ENCODE measurements at regions not wholly inside any gene's neighbourhood (a gene's known extent, or its start where the extent isn't known, plus 50 kb on each side); places are given as distances from the start of the nearest gene placed in this dataset.

GRCh38 chr2:864501-865106 lies 86.0 kb upstream of the SNTG2 start:
- Histone ChIP-seq H3K36me3 (no peaks in the 10 kb centered on the region), H3K4me1 (no peaks in the 10 kb centered on the region), H3K9me3 (no peaks in the 10 kb centered on the region), H3K4me3 (no peak overlapping the region), H3K27me3 (peaks cover 0 to 1% of the 10 kb centered on the region in 2 donors), H3K27ac (no peak overlapping the region)
- intact Hi-C loops (cut with DNase I; ENCODE audit: low total_unique reads): no loop called here
- no peak for DNase-seq
- TF ChIP-seq CTCF (IDR thresholded peaks at IDR 0.05) (no peak), POLR2A (IDR thresholded peaks at IDR 0.05) (no peak)

GRCh38 chr2:863732-864450 lies 86.8 kb upstream of the SNTG2 start:
- DNase-seq: no peak
- TF ChIP-seq CTCF (IDR thresholded peaks at IDR 0.05): no peak
- Histone ChIP-seq H3K9me3 (no peaks in the 10 kb centered on the region), H3K27me3 (no peaks in the 10 kb centered on the region), H3K27ac (no peak overlapping the region), H3K4me3 (no peak overlapping the region), H3K4me1 (no peaks in the 10 kb centered on the region), H3K36me3 (no peaks in the 10 kb centered on the region)
- intact Hi-C loops (cut with DNase I; ENCODE audit: low total_unique reads): no loop called here

- intact Hi-C loops (cut with DNase I; ENCODE audit: low total_unique reads): no loop called here
- no peaks in the 10 kb centered on the region for H3K36me3 ChIP-seq
- H3K27ac ChIP-seq: no peak overlapping the region
- H3K4me3 ChIP-seq: no peak overlapping the region
- TF ChIP-seq POLR2A (IDR thresholded peaks at IDR 0.05): no peak
- TF ChIP-seq CTCF (IDR thresholded peaks at IDR 0.05): no peak
- no peak for DNase-seq
- no peaks in the 10 kb centered on the region for H3K4me1 ChIP-seq
- no peaks in the 10 kb centered on the region for H3K9me3 ChIP-seq
- H3K27me3 ChIP-seq: no peaks in the 10 kb centered on the region
These were observed 87.8 kb upstream of the SNTG2 start for GRCh38 chr2:862731-863466.

GRCh38 chr2:862355-862687 lies 88.3 kb upstream of the SNTG2 start:
- Histone ChIP-seq H3K36me3 (no peaks in the 10 kb centered on the region), H3K4me3 (no peak overlapping the region), H3K4me1 (no peaks in the 10 kb centered on the region), H3K9me3 (no peaks in the 10 kb centered on the region), H3K27ac (no peak overlapping the region), H3K27me3 (no peaks in the 10 kb centered on the region)
- intact Hi-C loops (cut with DNase I; ENCODE audit: low total_unique reads): no loop called here
- no peak for DNase-seq
- TF ChIP-seq POLR2A (IDR thresholded peaks at IDR 0.05) (no peak), CTCF (IDR thresholded peaks at IDR 0.05) (no peak)

GRCh38 chr2:861655-862354 lies 88.8 kb upstream of the SNTG2 start:
- TF ChIP-seq POLR2A (IDR thresholded peaks at IDR 0.05) (no peak), CTCF (IDR thresholded peaks at IDR 0.05) (no peak)
- H3K4me1 ChIP-seq: no peaks in the 10 kb centered on the region
- no peak overlapping the region for H3K27ac ChIP-seq
- no peaks in the 10 kb centered on the region for H3K36me3 ChIP-seq
- intact Hi-C loops (cut with DNase I; ENCODE audit: low total_unique reads): no loop called here
- no peak for DNase-seq
- H3K9me3 ChIP-seq: no peaks in the 10 kb centered on the region
- H3K4me3 ChIP-seq: no peak overlapping the region
- no peaks in the 10 kb centered on the region for H3K27me3 ChIP-seq
